Epithelial cell of esophagus (primary cell): ENCODE measurements at regions not wholly inside any gene's neighbourhood (a gene's known extent, or its start where the extent isn't known, plus 50 kb on each side); places are given as distances from the start of the nearest gene placed in this dataset.

Source experiments
- DNase-seq: peaks from one replicate; pipeline ENCODE4 v3.0.0; 2010; ENCODE audit warnings: low read depth
- H3K4me3 ChIP-seq: 2 replicates; pipeline ENCODE4 v1.5.1; 2011; ENCODE audit warnings: mild to moderate bottlenecking, low read length, control low read depth
- CTCF ChIP-seq: IDR thresholded peaks from 2 replicates; pipeline ENCODE4 v1.5.1; 2011; ENCODE audit warnings: low read depth, mild to moderate bottlenecking, low read length, control low read depth, inconsistent platforms; ENCODE audit not compliant: insufficient read depth; ENCODE audit errors: missing control alignments

GRCh38 chr14:76925097-76925441 lies 98.9 kb downstream of the LRRC74A start:
- no peak for DNase-seq
- no peak overlapping the region for H3K4me3 ChIP-seq
- no peak for TF ChIP-seq CTCF

- no peak overlapping the region for H3K4me3 ChIP-seq
- TF ChIP-seq CTCF, result no peak
- no peak for DNase-seq
These were observed 98.3 kb downstream of the LRRC74A start for GRCh38 chr14:76924371-76925096.

- no peak overlapping the region for H3K4me3 ChIP-seq
- TF ChIP-seq CTCF, result no peak
- no peak for DNase-seq
These were observed 97.5 kb downstream of the LRRC74A start for GRCh38 chr14:76923431-76924370.

GRCh38 chr14:76922584-76922983 lies 96.4 kb downstream of the LRRC74A start:
- TF ChIP-seq CTCF, result no peak
- DNase-seq, result no peak
- H3K4me3 ChIP-seq, result no peak overlapping the region

GRCh38 chr14:76922092-76922491 lies 95.9 kb downstream of the LRRC74A start:
- no peak overlapping the region for H3K4me3 ChIP-seq
- no peak for DNase-seq
- no peak for TF ChIP-seq CTCF

GRCh38 chr14:76921088-76921399 lies 94.8 kb downstream of the LRRC74A start:
- H3K4me3 ChIP-seq, result no peak overlapping the region

More at GRCh38 chr14:76921088-76921399, 94.8 kb downstream of the LRRC74A start:
- TF ChIP-seq CTCF, result no peak
- DNase-seq, result no peak
